Right cardiac atrium (tissue), 5 donors: ENCODE measurements at regions not wholly inside any gene's neighbourhood (a gene's known extent, or its start where the extent isn't known, plus 50 kb on each side); places are given as distances from the start of the nearest gene placed in this dataset.

Source experiments
- ATAC-seq, 2 donors: fragments of 200-7000 bp; cut with Tn5 transposase; one replicate each; pipeline versions ENCODE4 v1.8.0 to v1.9.1; 2020; ENCODE audit warnings: moderate library complexity in 2 of 2, mild to moderate bottlenecking in 1 of 2
- DNase-seq, 3 donors: peaks; one replicate each; pipeline ENCODE4 v3.0.0-alpha.2; 2020
- H3K27ac ChIP-seq: one replicate; pipeline ENCODE4 v1.5.1; 2013; ENCODE audit warnings: mild to moderate bottlenecking, low read length, control low read depth, moderate library complexity
- H3K27me3 ChIP-seq: one replicate; pipeline ENCODE4 v1.6.1; 2013; ENCODE audit not compliant: control insufficient read depth, insufficient read depth
- H3K4me1 ChIP-seq: one replicate; pipeline ENCODE4 v1.6.1; 2013; ENCODE audit warnings: low read length; ENCODE audit not compliant: control insufficient read depth, insufficient read depth
- H3K4me3 ChIP-seq: one replicate; pipeline ENCODE4 v1.5.1; 2013; ENCODE audit warnings: low read length, control low read depth
- H3K9me3 ChIP-seq: one replicate; pipeline ENCODE4 v1.6.1; 2013; ENCODE audit warnings: low read length; ENCODE audit not compliant: control insufficient read depth
- WGBS: extraction: QIAGEN DNeasy Blood & Tissue Kit; methylation state at CpG from one replicate; pipeline ENCODE4 v1.1.7; 2013; 5-methylcytosine and 5-hydroxymethylcytosine counted together
- intact Hi-C, 4 donors: fragments of 100-400 bp; cut with DNase I; formaldehyde crosslinking; loops; one replicate each; pipeline versions ENCODE4 v1.11.0 to v1.14.0; 2022 to 2023
- donor health status: healthy with polysubstance abuse.
- donor health status: DM: no; HTN: yes; CAD: no.
- donor health status: DM: no; HTN: no; CAD: no.
- donor health status: DM: no; HTN: yes; CAD: no; lungs with severe emphysema.
- donor health status: DM: yes; HTN: yes; CAD: no.

- 94% methylated on average over 3 of the region's 3 CpGs for WGBS
- no peaks in the 10 kb centered on the region for H3K27me3 ChIP-seq
- intact Hi-C loops = no loop called here
- H3K4me1 ChIP-seq = peaks cover 2% of the 10 kb centered on the region
- ATAC-seq (no peak), DNase-seq (no peak)
- H3K27ac ChIP-seq = no peak overlapping the region
- no peaks in the 10 kb centered on the region for H3K9me3 ChIP-seq
- no peak overlapping the region for H3K4me3 ChIP-seq
These were observed 494.3 kb downstream of the SPRY1 start for GRCh38 chr4:123890889-123891288.

GRCh38 chr4:123891881-123892280, 495.3 kb downstream of the SPRY1 start:
- ATAC-seq (no peak), DNase-seq (no peak)
- Histone ChIP-seq H3K27ac (no peak overlapping the region), H3K4me1 (peaks cover 2% of the 10 kb centered on the region), H3K27me3 (no peaks in the 10 kb centered on the region), H3K4me3 (no peak overlapping the region), H3K9me3 (no peaks in the 10 kb centered on the region)
- intact Hi-C loops = no loop called here
- 81% methylated on average over 3 of the region's 3 CpGs for WGBS

- Histone ChIP-seq H3K4me1 (peaks cover 2% of the 10 kb centered on the region), H3K27ac (no peak overlapping the region), H3K9me3 (no peaks in the 10 kb centered on the region), H3K27me3 (no peaks in the 10 kb centered on the region), H3K4me3 (no peak overlapping the region)
- ATAC-seq (peak in 1 of 2 donors; percentile 26), DNase-seq (no peak)
- intact Hi-C loops = no loop called here
- 58% methylated on average over 4 of the region's 4 CpGs for WGBS
These were observed 495.9 kb downstream of the SPRY1 start for GRCh38 chr4:123892368-123892976.

- Histone ChIP-seq H3K4me1 (peaks cover 2% of the 10 kb centered on the region), H3K9me3 (no peaks in the 10 kb centered on the region), H3K27ac (peak overlapping the region; percentile 8), H3K27me3 (no peaks in the 10 kb centered on the region), H3K4me3 (peak overlapping the region; percentile 10)
- intact Hi-C loops = no loop called here
- WGBS = 37% methylated on average over 9 of the region's 9 CpGs
- peak; percentile 64 to 67 for ATAC-seq
- peak in 1 of 3 donors; percentile 59 for DNase-seq
These were observed 496.7 kb downstream of the SPRY1 start for GRCh38 chr4:123893011-123893981.

- no peaks in the 10 kb centered on the region for H3K9me3 ChIP-seq
- ATAC-seq (peak; percentile 76 to 86), DNase-seq (peak in 1 of 3 donors; percentile 41)
- intact Hi-C loops = no loop called here
- peak overlapping the region; percentile 42 for H3K27ac ChIP-seq
- H3K4me3 ChIP-seq = no peak overlapping the region
- H3K4me1 ChIP-seq = peaks cover 6% of the 10 kb centered on the region
- H3K27me3 ChIP-seq = no peaks in the 10 kb centered on the region
These were observed 500.0 kb downstream of the SPRY1 start for GRCh38 chr4:123896446-123897071.

- H3K27me3 ChIP-seq = no peaks in the 10 kb centered on the region
- H3K4me3 ChIP-seq = no peak overlapping the region
- intact Hi-C loops = no loop called here
- H3K27ac ChIP-seq = no peak overlapping the region
- no peak for DNase-seq
- H3K9me3 ChIP-seq = no peaks in the 10 kb centered on the region
- H3K4me1 ChIP-seq = peaks cover 3% of the 10 kb centered on the region
- ATAC-seq = no peak
- WGBS = 94% methylated on average over 2 of the region's 2 CpGs
These were observed 502.5 kb downstream of the SPRY1 start for GRCh38 chr4:123898946-123899666.

GRCh38 chr4:123904882-123905281, 508.3 kb downstream of the SPRY1 start:
- WGBS = 93% methylated on average over 1 of the region's 1 CpG
- H3K27ac ChIP-seq = no peak overlapping the region
- H3K9me3 ChIP-seq = no peaks in the 10 kb centered on the region
- intact Hi-C loops = no loop called here
- ATAC-seq (no peak), DNase-seq (peak in 1 of 3 donors; percentile 42)
- no peaks in the 10 kb centered on the region for H3K4me1 ChIP-seq
- no peak overlapping the region for H3K4me3 ChIP-seq
- H3K27me3 ChIP-seq = no peaks in the 10 kb centered on the region

- no peak for ATAC-seq
- intact Hi-C loops = no loop called here
These were observed 517.0 kb downstream of the SPRY1 start for GRCh38 chr4:123913598-123913997.

GRCh38 chr4:123916821-123917220, 520.2 kb downstream of the SPRY1 start:
- no peak for ATAC-seq

More at GRCh38 chr4:123913598-123913997, 517.0 kb downstream of the SPRY1 start:
- DNase-seq = no peak
- Histone ChIP-seq H3K4me1 (no peaks in the 10 kb centered on the region), H3K27ac (no peak overlapping the region), H3K4me3 (no peak overlapping the region), H3K9me3 (no peaks in the 10 kb centered on the region), H3K27me3 (no peaks in the 10 kb centered on the region)

GRCh38 chr4:123919576-123920098, 523.0 kb downstream of the SPRY1 start:
- Histone ChIP-seq H3K4me3 (no peak overlapping the region), H3K27me3 (no peaks in the 10 kb centered on the region), H3K9me3 (no peaks in the 10 kb centered on the region), H3K4me1 (peaks cover 1% of the 10 kb centered on the region), H3K27ac (no peak overlapping the region)
- DNase-seq (no peak), ATAC-seq (peak in 1 of 2 donors; percentile 14)
- intact Hi-C loops = no loop called here
- WGBS = 88% methylated on average over 4 of the region's 4 CpGs

More at GRCh38 chr4:123916821-123917220, 520.2 kb downstream of the SPRY1 start:
- Histone ChIP-seq H3K27me3 (no peaks in the 10 kb centered on the region), H3K27ac (no peak overlapping the region), H3K9me3 (no peaks in the 10 kb centered on the region), H3K4me1 (no peaks in the 10 kb centered on the region), H3K4me3 (no peak overlapping the region)
- no peak for DNase-seq
- intact Hi-C loops = no loop called here
- WGBS = 79% methylated on average over 2 of the region's 2 CpGs
